ENCODE measurements at regions not wholly inside any gene's neighbourhood (a gene's known extent, or its start where the extent isn't known, plus 50 kb on each side); places are given as distances from the start of the nearest gene placed in this dataset.
"Not testable (repeated sequence)": the region's sequence is repeated elsewhere in the genome, so short reads cannot be mapped to it uniquely, and the experiment has no call there.

- CTCF ChIA-PET; POLR2A ChIA-PET; H3K36me3 Mint-ChIP-seq; H3K27ac ChIP-seq (ENCODE audit: low read length); H3K9me3 Mint-ChIP-seq; H3K4me1 Mint-ChIP-seq; H3K4me1 ChIP-seq (ENCODE audit: control insufficient read depth in 1 of 2, extremely low read depth in 1 of 2, insufficient read depth in 2 of 2, low read length in 2 of 2); H3K27me3 ChIP-seq (replicated peaks in 1 of 2; ENCODE audit: control insufficient read depth in 2 of 2, extremely low read depth in 1 of 2, insufficient read depth in 2 of 2, low read length in 1 of 2); H3K27ac Mint-ChIP-seq; H3K36me3 ChIP-seq (ENCODE audit: control insufficient read depth in 2 of 2, extremely low read depth in 1 of 2, insufficient read depth in 1 of 2, low read length in 1 of 2); ATAC-seq (replicated peaks in 1 of 4); H3K27me3 Mint-ChIP-seq; H3K4me3 Mint-ChIP-seq; DNase-seq; H3K9me3 ChIP-seq; H3K4me3 ChIP-seq (ENCODE audit: control insufficient read depth in 1 of 2, extremely low read depth in 1 of 2, low read length in 1 of 2): not testable (repeated sequence)
- no CpG with 5 or more reads among the region's 1 CpG for WGBS (ENCODE audit: insufficient coverage)
Observed at GRCh38 chr5:112590858-112591257, 146.8 kb upstream of the APC start.

- POLR2A ChIA-PET = no interaction called here
- Mint-ChIP-seq H3K4me3 (no peak overlapping the region), H3K27ac (no peak overlapping the region), H3K36me3 (no peaks in the 10 kb centered on the region), H3K4me1 (no peaks in the 10 kb centered on the region), H3K27me3 (peaks cover 13 to 16% of the 10 kb centered on the region in 2 donors), H3K9me3 (no peaks in the 10 kb centered on the region)
- CTCF ChIA-PET = no interaction called here
- 81% methylated on average over 3 of the region's 6 CpGs for WGBS (ENCODE audit: insufficient coverage)
- H3K4me1 ChIP-seq (ENCODE audit: control insufficient read depth in 1 of 2, extremely low read depth in 1 of 2, insufficient read depth in 2 of 2, low read length in 2 of 2) = no peaks in the 10 kb centered on the region
- DNase-seq = no peak
- peaks cover 0 to 6% of the 10 kb centered on the region in 2 experiments for H3K27me3 ChIP-seq (replicated peaks in 1 of 2; ENCODE audit: control insufficient read depth in 2 of 2, extremely low read depth in 1 of 2, insufficient read depth in 2 of 2, low read length in 1 of 2)
- H3K9me3 ChIP-seq = no peaks in the 10 kb centered on the region
- H3K27ac ChIP-seq (ENCODE audit: low read length) = no peak overlapping the region
- H3K36me3 ChIP-seq (ENCODE audit: control insufficient read depth in 2 of 2, extremely low read depth in 1 of 2, insufficient read depth in 1 of 2, low read length in 1 of 2) = no peaks in the 10 kb centered on the region
- no peak for ATAC-seq (replicated peaks in 1 of 4)
- no peak overlapping the region for H3K4me3 ChIP-seq (ENCODE audit: control insufficient read depth in 1 of 2, extremely low read depth in 1 of 2, low read length in 1 of 2)
Observed at GRCh38 chr5:112594095-112594850, 143.4 kb upstream of the APC start.

GRCh38 chr5:112594941-112595340 is 142.7 kb upstream of the APC start:
- no peaks in the 10 kb centered on the region for H3K9me3 Mint-ChIP-seq
- WGBS (ENCODE audit: insufficient coverage) = no CpG with 5 or more reads among the region's 1 CpG
- no peaks in the 10 kb centered on the region for H3K4me1 Mint-ChIP-seq
- DNase-seq (no peak), ATAC-seq (replicated peaks in 1 of 4) (no peak)
- H3K27ac Mint-ChIP-seq = no peak overlapping the region
- H3K27me3 Mint-ChIP-seq = peaks cover 14 to 17% of the 10 kb centered on the region in 2 donors
- Histone ChIP-seq H3K27me3 (replicated peaks in 1 of 2; ENCODE audit: control insufficient read depth in 2 of 2, extremely low read depth in 1 of 2, insufficient read depth in 2 of 2, low read length in 1 of 2) (peaks cover 0 to 6% of the 10 kb centered on the region in 2 experiments), H3K36me3 (ENCODE audit: control insufficient read depth in 2 of 2, extremely low read depth in 1 of 2, insufficient read depth in 1 of 2, low read length in 1 of 2) (no peaks in the 10 kb centered on the region), H3K4me1 (ENCODE audit: control insufficient read depth in 1 of 2, extremely low read depth in 1 of 2, insufficient read depth in 2 of 2, low read length in 2 of 2) (no peaks in the 10 kb centered on the region), H3K9me3 (no peaks in the 10 kb centered on the region), H3K4me3 (ENCODE audit: control insufficient read depth in 1 of 2, extremely low read depth in 1 of 2, low read length in 1 of 2) (no peak overlapping the region), H3K27ac (ENCODE audit: low read length) (no peak overlapping the region)
- CTCF ChIA-PET = no interaction called here
- no peak overlapping the region for H3K4me3 Mint-ChIP-seq
- no peaks in the 10 kb centered on the region for H3K36me3 Mint-ChIP-seq
- POLR2A ChIA-PET = no interaction called here

- no peak for ATAC-seq (replicated peaks in 1 of 4)
- no peaks in the 10 kb centered on the region for H3K4me1 Mint-ChIP-seq
- no peaks in the 10 kb centered on the region for H3K36me3 Mint-ChIP-seq
- H3K27me3 Mint-ChIP-seq = peaks cover 17 to 22% of the 10 kb centered on the region in 2 donors
- no peaks in the 10 kb centered on the region for H3K9me3 Mint-ChIP-seq
- Histone ChIP-seq H3K4me1 (ENCODE audit: control insufficient read depth in 1 of 2, extremely low read depth in 1 of 2, insufficient read depth in 2 of 2, low read length in 2 of 2) (no peaks in the 10 kb centered on the region), H3K4me3 (ENCODE audit: control insufficient read depth in 1 of 2, extremely low read depth in 1 of 2, low read length in 1 of 2) (no peak overlapping the region), H3K9me3 (no peaks in the 10 kb centered on the region), H3K27me3 (replicated peaks in 1 of 2; ENCODE audit: control insufficient read depth in 2 of 2, extremely low read depth in 1 of 2, insufficient read depth in 2 of 2, low read length in 1 of 2) (peaks cover 0 to 6% of the 10 kb centered on the region in 2 experiments), H3K27ac (ENCODE audit: low read length) (no peak overlapping the region), H3K36me3 (ENCODE audit: control insufficient read depth in 2 of 2, extremely low read depth in 1 of 2, insufficient read depth in 1 of 2, low read length in 1 of 2) (no peaks in the 10 kb centered on the region)
- ChIA-PET CTCF (no interaction called here), POLR2A (no interaction called here)
- no peak overlapping the region for H3K27ac Mint-ChIP-seq
- no CpG with 5 or more reads among the region's 1 CpG for WGBS (ENCODE audit: insufficient coverage)
- no peak for DNase-seq
- no peak overlapping the region for H3K4me3 Mint-ChIP-seq
Observed at GRCh38 chr5:112597831-112598230, 139.9 kb upstream of the APC start.

- H3K27me3 Mint-ChIP-seq = peaks cover 22 to 26% of the 10 kb centered on the region in 2 donors
- POLR2A ChIA-PET; DNase-seq; H3K27ac Mint-ChIP-seq; H3K4me3 Mint-ChIP-seq; ATAC-seq (replicated peaks in 1 of 4); H3K4me1 ChIP-seq (ENCODE audit: control insufficient read depth in 1 of 2, extremely low read depth in 1 of 2, insufficient read depth in 2 of 2, low read length in 2 of 2); H3K9me3 Mint-ChIP-seq; H3K36me3 ChIP-seq (ENCODE audit: control insufficient read depth in 2 of 2, extremely low read depth in 1 of 2, insufficient read depth in 1 of 2, low read length in 1 of 2); H3K4me1 Mint-ChIP-seq; H3K36me3 Mint-ChIP-seq; H3K9me3 ChIP-seq; H3K4me3 ChIP-seq (ENCODE audit: control insufficient read depth in 1 of 2, extremely low read depth in 1 of 2, low read length in 1 of 2); H3K27me3 ChIP-seq (replicated peaks in 1 of 2; ENCODE audit: control insufficient read depth in 2 of 2, extremely low read depth in 1 of 2, insufficient read depth in 2 of 2, low read length in 1 of 2); H3K27ac ChIP-seq (ENCODE audit: low read length); CTCF ChIA-PET: not testable (repeated sequence)
- WGBS (ENCODE audit: insufficient coverage) = 17% methylated on average over 1 of the region's 2 CpGs
Observed at GRCh38 chr5:112600510-112600909, 137.2 kb upstream of the APC start.

GRCh38 chr5:112604732-112605630 is 132.7 kb upstream of the APC start:
- peaks cover 29% of the 10 kb centered on the region in 2 donors for H3K27me3 Mint-ChIP-seq
- no peaks in the 10 kb centered on the region for H3K9me3 Mint-ChIP-seq
- H3K4me1 Mint-ChIP-seq = no peaks in the 10 kb centered on the region
- DNase-seq (no peak), ATAC-seq (replicated peaks in 1 of 4) (no peak)
- Histone ChIP-seq H3K9me3 (no peaks in the 10 kb centered on the region), H3K27ac (ENCODE audit: low read length) (no peak overlapping the region), H3K36me3 (ENCODE audit: control insufficient read depth in 2 of 2, extremely low read depth in 1 of 2, insufficient read depth in 1 of 2, low read length in 1 of 2) (no peaks in the 10 kb centered on the region), H3K4me3 (ENCODE audit: control insufficient read depth in 1 of 2, extremely low read depth in 1 of 2, low read length in 1 of 2) (no peak overlapping the region), H3K4me1 (ENCODE audit: control insufficient read depth in 1 of 2, extremely low read depth in 1 of 2, insufficient read depth in 2 of 2, low read length in 2 of 2) (no peaks in the 10 kb centered on the region), H3K27me3 (replicated peaks in 1 of 2; ENCODE audit: control insufficient read depth in 2 of 2, extremely low read depth in 1 of 2, insufficient read depth in 2 of 2, low read length in 1 of 2) (peaks cover 0 to 2% of the 10 kb centered on the region in 2 experiments)
- no peaks in the 10 kb centered on the region for H3K36me3 Mint-ChIP-seq
- POLR2A ChIA-PET = no interaction called here
- CTCF ChIA-PET = interaction anchor here in 1 of 2 donors (0.7 kb wide), 1 partner anchor 509 kb away, joined by 7 read pairs; no protein-coding TSS in a partner anchor
- no CpG with 5 or more reads among the region's 2 CpGs for WGBS (ENCODE audit: insufficient coverage)
- H3K4me3 Mint-ChIP-seq = no peak overlapping the region
- no peak overlapping the region for H3K27ac Mint-ChIP-seq

Data from T-cell (primary cell).